Right lobe of liver (tissue), 4 donors: ENCODE measurements at regions not wholly inside any gene's neighbourhood (a gene's known extent, or its start where the extent isn't known, plus 50 kb on each side); places are given as distances from the start of the nearest gene placed in this dataset.

Experiments
- POLR2A ChIP-seq: fragments of 450-650 bp; IDR thresholded peaks from one replicate; pipeline ENCODE4 v1.6.1; 2017; ENCODE audit warnings: antibody characterized with exemption, mild to moderate bottlenecking
- TF ChIP-seq, protein P1 (sequence below), 4 donors: fragments of 200-600 bp in 3 of 4; fragments of 450-650 bp in 1 of 4; IDR thresholded peaks; one replicate each; pipeline versions ENCODE4 v1.5.1 to v1.8.0; 2016 to 2022; ENCODE audit warnings: antibody characterized with exemption in 4 of 4, mild to moderate bottlenecking in 2 of 4
- donor health status: DM: no; HTN: no; CAD: no.
- donor health status: DM: no; HTN: no; CAD: no.
- donor health status: DM: no; HTN: yes; CAD: no.

DNA sequence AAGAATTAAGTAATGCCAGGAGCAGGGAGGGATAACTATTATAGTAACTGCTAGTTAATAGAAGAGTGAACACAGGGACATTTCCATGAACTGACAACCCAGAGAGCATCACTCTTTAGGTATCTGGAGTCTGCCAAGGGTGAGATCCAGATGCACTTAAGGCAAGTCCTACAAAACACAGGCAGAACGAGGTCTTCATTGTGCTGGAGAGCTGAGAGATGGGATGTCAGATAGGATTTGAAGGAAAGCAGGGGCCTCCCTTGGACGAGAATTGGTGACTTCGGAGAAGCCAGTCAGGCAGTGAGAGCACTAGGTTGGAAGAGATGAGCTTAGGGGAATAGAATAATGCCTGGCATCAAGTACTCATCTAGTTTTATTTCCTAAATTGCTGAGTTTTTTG is 684.5 kb downstream of the GATA3 start:
- TF ChIP-seq, protein P1, sequence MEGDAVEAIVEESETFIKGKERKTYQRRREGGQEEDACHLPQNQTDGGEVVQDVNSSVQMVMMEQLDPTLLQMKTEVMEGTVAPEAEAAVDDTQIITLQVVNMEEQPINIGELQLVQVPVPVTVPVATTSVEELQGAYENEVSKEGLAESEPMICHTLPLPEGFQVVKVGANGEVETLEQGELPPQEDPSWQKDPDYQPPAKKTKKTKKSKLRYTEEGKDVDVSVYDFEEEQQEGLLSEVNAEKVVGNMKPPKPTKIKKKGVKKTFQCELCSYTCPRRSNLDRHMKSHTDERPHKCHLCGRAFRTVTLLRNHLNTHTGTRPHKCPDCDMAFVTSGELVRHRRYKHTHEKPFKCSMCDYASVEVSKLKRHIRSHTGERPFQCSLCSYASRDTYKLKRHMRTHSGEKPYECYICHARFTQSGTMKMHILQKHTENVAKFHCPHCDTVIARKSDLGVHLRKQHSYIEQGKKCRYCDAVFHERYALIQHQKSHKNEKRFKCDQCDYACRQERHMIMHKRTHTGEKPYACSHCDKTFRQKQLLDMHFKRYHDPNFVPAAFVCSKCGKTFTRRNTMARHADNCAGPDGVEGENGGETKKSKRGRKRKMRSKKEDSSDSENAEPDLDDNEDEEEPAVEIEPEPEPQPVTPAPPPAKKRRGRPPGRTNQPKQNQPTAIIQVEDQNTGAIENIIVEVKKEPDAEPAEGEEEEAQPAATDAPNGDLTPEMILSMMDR (IDR thresholded peaks at IDR 0.05), result no peak
- TF ChIP-seq POLR2A, result no peak
